ENCODE measurements at regions not wholly inside any gene's neighbourhood (a gene's known extent, or its start where the extent isn't known, plus 50 kb on each side); places are given as distances from the start of the nearest gene placed in this dataset.

- Histone ChIP-seq H3K79me2 (ENCODE audit: insufficient read depth, low read length) (no peaks in the 10 kb centered on the region), H3K4me3 (ENCODE audit: insufficient read depth, low read depth, low read length) (no peak overlapping the region), H3K27me3 (ENCODE audit: insufficient read depth, low read length) (no peaks in the 10 kb centered on the region), H3K27ac (ENCODE audit: low read depth, low read length) (no peak overlapping the region), H4K20me1 (ENCODE audit: insufficient read depth, low read length) (no peaks in the 10 kb centered on the region), H3K36me3 (ENCODE audit: insufficient read depth, low read length) (no peaks in the 10 kb centered on the region), H3K9ac (ENCODE audit: low read length) (no peak overlapping the region), H2AFZ (ENCODE audit: low read depth, low read length) (no peak overlapping the region), H3K4me2 (ENCODE audit: low read length) (no peak overlapping the region), H3K9me3 (ENCODE audit: insufficient read depth, low read depth, low read length) (no peaks in the 10 kb centered on the region), H3K4me1 (ENCODE audit: insufficient read depth, low read length) (no peaks in the 10 kb centered on the region)
- no peak for FAIRE-seq
- TF ChIP-seq CTCF (IDR thresholded peaks at IDR 0.05; ENCODE audit: insufficient read depth, low read depth, low read length) (no peak), EZH2 (IDR thresholded peaks at IDR 0.05; ENCODE audit: insufficient read depth, low read length) (no peak)
- Mint-ChIP-seq H3K9me3 (ENCODE audit: unreplicated experiment) (no peaks in the 10 kb centered on the region), H3K4me3 (ENCODE audit: unreplicated experiment) (no peak overlapping the region), H3K27me3 (ENCODE audit: low read depth, unreplicated experiment) (no peaks in the 10 kb centered on the region), H3K36me3 (ENCODE audit: low read depth, unreplicated experiment) (no peaks in the 10 kb centered on the region), H3K27ac (ENCODE audit: unreplicated experiment) (no peak overlapping the region), H3K4me1 (ENCODE audit: low read depth, unreplicated experiment) (peaks cover 3% of the 10 kb centered on the region)
- no peak for DNase-seq (ENCODE audit: low read depth)
These were observed 1338.8 kb downstream of the NSUN3 start for GRCh38 chr3:95401693-95402092.

GRCh38 chr3:95407709-95408463, 1345.0 kb downstream of the NSUN3 start:
- Mint-ChIP-seq H3K27ac (ENCODE audit: unreplicated experiment) (no peak overlapping the region), H3K27me3 (ENCODE audit: low read depth, unreplicated experiment) (no peaks in the 10 kb centered on the region), H3K4me3 (ENCODE audit: unreplicated experiment) (no peak overlapping the region), H3K36me3 (ENCODE audit: low read depth, unreplicated experiment) (no peaks in the 10 kb centered on the region), H3K4me1 (ENCODE audit: low read depth, unreplicated experiment) (no peaks in the 10 kb centered on the region), H3K9me3 (ENCODE audit: unreplicated experiment) (no peaks in the 10 kb centered on the region)
- Histone ChIP-seq H4K20me1 (ENCODE audit: insufficient read depth, low read length) (no peaks in the 10 kb centered on the region), H3K27me3 (ENCODE audit: insufficient read depth, low read length) (no peaks in the 10 kb centered on the region), H3K27ac (ENCODE audit: low read depth, low read length) (no peak overlapping the region), H3K4me1 (ENCODE audit: insufficient read depth, low read length) (no peaks in the 10 kb centered on the region), H3K4me3 (ENCODE audit: insufficient read depth, low read depth, low read length) (no peak overlapping the region), H3K9me3 (ENCODE audit: insufficient read depth, low read depth, low read length) (peaks cover 3% of the 10 kb centered on the region), H3K9ac (ENCODE audit: low read length) (no peak overlapping the region), H3K79me2 (ENCODE audit: insufficient read depth, low read length) (no peaks in the 10 kb centered on the region), H3K4me2 (ENCODE audit: low read length) (no peak overlapping the region), H2AFZ (ENCODE audit: low read depth, low read length) (no peak overlapping the region), H3K36me3 (ENCODE audit: insufficient read depth, low read length) (no peaks in the 10 kb centered on the region)
- no peak for FAIRE-seq
- TF ChIP-seq EZH2 (IDR thresholded peaks at IDR 0.05; ENCODE audit: insufficient read depth, low read length) = no peak
- TF ChIP-seq CTCF (IDR thresholded peaks at IDR 0.05; ENCODE audit: insufficient read depth, low read depth, low read length) = no peak
- DNase-seq (ENCODE audit: low read depth) = no peak

- no peak overlapping the region for H3K27ac Mint-ChIP-seq (ENCODE audit: unreplicated experiment)
- no peaks in the 10 kb centered on the region for H4K20me1 ChIP-seq (ENCODE audit: insufficient read depth, low read length)
- no peaks in the 10 kb centered on the region for H3K27me3 Mint-ChIP-seq (ENCODE audit: low read depth, unreplicated experiment)
- H3K9me3 Mint-ChIP-seq (ENCODE audit: unreplicated experiment) = no peaks in the 10 kb centered on the region
- H3K79me2 ChIP-seq (ENCODE audit: insufficient read depth, low read length) = no peaks in the 10 kb centered on the region
- no peaks in the 10 kb centered on the region for H3K36me3 ChIP-seq (ENCODE audit: insufficient read depth, low read length)
- H3K4me3 ChIP-seq (ENCODE audit: insufficient read depth, low read depth, low read length) = no peak overlapping the region
- no peaks in the 10 kb centered on the region for H3K36me3 Mint-ChIP-seq (ENCODE audit: low read depth, unreplicated experiment)
- H3K9me3 ChIP-seq (ENCODE audit: insufficient read depth, low read depth, low read length) = peaks cover 3% of the 10 kb centered on the region
- no peak for FAIRE-seq
- H3K27me3 ChIP-seq (ENCODE audit: insufficient read depth, low read length) = no peaks in the 10 kb centered on the region
- no peak overlapping the region for H2AFZ ChIP-seq (ENCODE audit: low read depth, low read length)
- no peaks in the 10 kb centered on the region for H3K4me1 ChIP-seq (ENCODE audit: insufficient read depth, low read length)
- H3K4me1 Mint-ChIP-seq (ENCODE audit: low read depth, unreplicated experiment) = no peaks in the 10 kb centered on the region
- TF ChIP-seq EZH2 (IDR thresholded peaks at IDR 0.05; ENCODE audit: insufficient read depth, low read length) (no peak), CTCF (IDR thresholded peaks at IDR 0.05; ENCODE audit: insufficient read depth, low read depth, low read length) (no peak)
- H3K4me2 ChIP-seq (ENCODE audit: low read length) = no peak overlapping the region
- H3K9ac ChIP-seq (ENCODE audit: low read length) = no peak overlapping the region
- no peak for DNase-seq (ENCODE audit: low read depth)
- H3K4me3 Mint-ChIP-seq (ENCODE audit: unreplicated experiment) = no peak overlapping the region
- no peak overlapping the region for H3K27ac ChIP-seq (ENCODE audit: low read depth, low read length)
These were observed 1345.6 kb downstream of the NSUN3 start for GRCh38 chr3:95408464-95408862.

Data from astrocyte (in vitro differentiated cells and primary cell).